ENCODE measurements at regions not wholly inside any gene's neighbourhood (a gene's known extent, or its start where the extent isn't known, plus 50 kb on each side); places are given as distances from the start of the nearest gene placed in this dataset.

- no peaks in the 10 kb centered on the region for H3K36me3 ChIP-seq
- DNase-seq (ENCODE audit: low spot score in 2 of 2) = no peak
- H3K4me3 ChIP-seq = no peak overlapping the region
- WGBS, 2 donors = 57 to 59% methylated on average over 6 of the region's 6 CpGs
- TF ChIP-seq, protein P1, sequence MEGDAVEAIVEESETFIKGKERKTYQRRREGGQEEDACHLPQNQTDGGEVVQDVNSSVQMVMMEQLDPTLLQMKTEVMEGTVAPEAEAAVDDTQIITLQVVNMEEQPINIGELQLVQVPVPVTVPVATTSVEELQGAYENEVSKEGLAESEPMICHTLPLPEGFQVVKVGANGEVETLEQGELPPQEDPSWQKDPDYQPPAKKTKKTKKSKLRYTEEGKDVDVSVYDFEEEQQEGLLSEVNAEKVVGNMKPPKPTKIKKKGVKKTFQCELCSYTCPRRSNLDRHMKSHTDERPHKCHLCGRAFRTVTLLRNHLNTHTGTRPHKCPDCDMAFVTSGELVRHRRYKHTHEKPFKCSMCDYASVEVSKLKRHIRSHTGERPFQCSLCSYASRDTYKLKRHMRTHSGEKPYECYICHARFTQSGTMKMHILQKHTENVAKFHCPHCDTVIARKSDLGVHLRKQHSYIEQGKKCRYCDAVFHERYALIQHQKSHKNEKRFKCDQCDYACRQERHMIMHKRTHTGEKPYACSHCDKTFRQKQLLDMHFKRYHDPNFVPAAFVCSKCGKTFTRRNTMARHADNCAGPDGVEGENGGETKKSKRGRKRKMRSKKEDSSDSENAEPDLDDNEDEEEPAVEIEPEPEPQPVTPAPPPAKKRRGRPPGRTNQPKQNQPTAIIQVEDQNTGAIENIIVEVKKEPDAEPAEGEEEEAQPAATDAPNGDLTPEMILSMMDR (IDR thresholded peaks at IDR 0.05) = no peak
- TF ChIP-seq POLR2A (IDR thresholded peaks at IDR 0.05) = no peak
- no peak for TF ChIP-seq EP300 (IDR thresholded peaks at IDR 0.05)
- no peaks in the 10 kb centered on the region for H3K4me1 ChIP-seq
- H3K27me3 ChIP-seq = no peaks in the 10 kb centered on the region
- no peaks in the 10 kb centered on the region for H3K9me3 ChIP-seq
- H3K27ac ChIP-seq = no peak overlapping the region
Observed at GRCh38 chr20:24305371-24305770, 164.1 kb upstream of the SYNDIG1 start.

DNA sequence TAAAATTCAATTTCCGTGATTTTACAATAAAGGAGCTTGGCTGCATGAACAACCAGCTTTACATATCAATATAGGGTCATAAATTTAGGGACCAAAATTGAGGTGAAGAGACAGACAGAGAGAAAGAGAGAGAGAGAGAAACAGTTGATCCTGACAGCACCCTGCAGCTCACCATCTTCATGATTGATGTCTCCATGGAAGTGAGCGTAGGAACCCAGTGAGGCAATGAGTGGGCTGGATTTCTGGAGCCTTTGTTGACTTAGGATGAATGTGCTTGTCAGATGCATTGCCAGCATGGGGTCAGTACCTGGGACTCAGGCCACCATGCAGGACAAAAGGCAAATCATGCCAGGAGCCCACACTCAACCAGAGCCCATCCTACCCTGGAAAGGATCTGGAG, 165.1 kb upstream of the SYNDIG1 start:
- no peaks in the 10 kb centered on the region for H3K9me3 ChIP-seq

DNA sequence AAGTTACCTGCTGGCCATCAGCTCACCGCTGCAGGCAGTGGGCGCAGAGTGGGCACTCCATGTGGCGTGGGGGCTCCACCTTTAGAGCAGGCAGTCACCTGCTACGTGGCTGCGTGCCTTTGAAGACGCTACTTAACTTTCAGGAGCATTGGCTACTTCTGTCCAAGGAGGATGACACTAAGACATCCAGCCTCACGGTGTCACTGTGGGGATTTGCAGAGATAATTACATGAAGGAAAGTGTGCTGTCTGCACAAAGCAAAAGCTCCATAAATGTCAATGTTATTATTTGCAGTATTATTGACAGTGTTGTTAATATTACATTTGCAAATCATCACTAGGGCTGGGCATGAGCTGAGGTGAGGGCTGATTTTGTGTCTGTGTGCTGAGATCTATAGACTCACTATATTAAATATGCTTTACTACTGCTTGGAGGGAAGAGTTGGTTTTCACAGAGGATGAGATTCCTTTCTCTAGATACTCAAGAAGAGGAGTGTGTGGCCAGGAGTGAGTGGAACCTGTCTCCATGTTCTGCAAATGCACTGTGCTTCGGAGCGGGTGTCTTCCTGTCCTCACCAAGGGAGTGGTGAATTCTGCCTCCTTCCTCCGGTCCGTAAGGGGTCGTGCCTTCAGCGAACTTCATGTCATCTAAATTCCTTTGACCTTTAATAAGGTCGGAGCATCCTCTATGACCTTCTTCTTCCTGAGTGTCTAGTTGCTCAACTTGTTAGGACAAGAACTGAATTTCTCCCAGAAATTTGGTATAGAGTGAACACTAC, 165.8 kb upstream of the SYNDIG1 start:
- Histone ChIP-seq H3K4me1 (no peaks in the 10 kb centered on the region), H3K27me3 (no peaks in the 10 kb centered on the region), H3K36me3 (no peaks in the 10 kb centered on the region), H3K27ac (no peak overlapping the region), H3K9me3 (no peaks in the 10 kb centered on the region), H3K4me3 (no peak overlapping the region)
- DNase-seq (ENCODE audit: low spot score in 2 of 2) = no peak
- TF ChIP-seq POLR2A (IDR thresholded peaks at IDR 0.05) = no peak
- no peak for TF ChIP-seq EP300 (IDR thresholded peaks at IDR 0.05)
- TF ChIP-seq, protein P1 (IDR thresholded peaks at IDR 0.05) = no peak
- 75 to 80% methylated on average over 14 of the region's 14 CpGs for WGBS, 2 donors

More for the DNA sequence above, 165.1 kb upstream of the SYNDIG1 start:
- Histone ChIP-seq H3K4me1 (no peaks in the 10 kb centered on the region), H3K36me3 (no peaks in the 10 kb centered on the region), H3K27me3 (no peaks in the 10 kb centered on the region), H3K4me3 (no peak overlapping the region), H3K27ac (no peak overlapping the region)
- TF ChIP-seq, protein P1 (IDR thresholded peaks at IDR 0.05) = no peak
- no peak for TF ChIP-seq EP300 (IDR thresholded peaks at IDR 0.05)
- no peak for TF ChIP-seq POLR2A (IDR thresholded peaks at IDR 0.05)
- 83 to 93% methylated on average over 2 of the region's 2 CpGs for WGBS, 2 donors
- DNase-seq (ENCODE audit: low spot score in 2 of 2) = no peak

DNA sequence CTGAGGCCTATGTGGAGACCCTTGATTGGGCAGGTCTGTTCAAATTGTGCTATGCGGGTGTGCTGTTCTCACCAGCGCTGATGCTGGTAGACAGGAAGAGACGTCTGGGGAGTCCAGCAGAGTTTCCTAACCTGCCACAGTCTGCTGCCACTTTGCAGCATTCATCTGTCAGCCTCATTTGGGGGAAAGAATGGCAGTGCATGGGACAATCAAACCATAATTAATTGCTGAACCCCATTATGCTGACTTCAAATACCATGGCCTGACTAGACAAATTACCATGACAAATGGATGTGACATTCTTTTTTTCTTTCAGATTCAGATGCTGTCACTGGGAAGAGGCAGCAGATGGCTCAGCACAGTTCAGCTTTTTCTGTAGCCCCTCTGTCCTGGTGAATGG, 171.4 kb upstream of the SYNDIG1 start:
- no peaks in the 10 kb centered on the region for H3K9me3 ChIP-seq
- no peak overlapping the region for H3K27ac ChIP-seq
- 55 to 66% methylated on average over 3 of the region's 3 CpGs for WGBS, 2 donors
- H3K4me1 ChIP-seq = no peaks in the 10 kb centered on the region
- H3K27me3 ChIP-seq = no peaks in the 10 kb centered on the region
- no peaks in the 10 kb centered on the region for H3K36me3 ChIP-seq
- DNase-seq (ENCODE audit: low spot score in 2 of 2) = no peak
- TF ChIP-seq EP300 (IDR thresholded peaks at IDR 0.05) = no peak
- TF ChIP-seq, protein P1 (IDR thresholded peaks at IDR 0.05) = no peak
- TF ChIP-seq POLR2A (IDR thresholded peaks at IDR 0.05) = no peak
- H3K4me3 ChIP-seq = no peak overlapping the region

DNA sequence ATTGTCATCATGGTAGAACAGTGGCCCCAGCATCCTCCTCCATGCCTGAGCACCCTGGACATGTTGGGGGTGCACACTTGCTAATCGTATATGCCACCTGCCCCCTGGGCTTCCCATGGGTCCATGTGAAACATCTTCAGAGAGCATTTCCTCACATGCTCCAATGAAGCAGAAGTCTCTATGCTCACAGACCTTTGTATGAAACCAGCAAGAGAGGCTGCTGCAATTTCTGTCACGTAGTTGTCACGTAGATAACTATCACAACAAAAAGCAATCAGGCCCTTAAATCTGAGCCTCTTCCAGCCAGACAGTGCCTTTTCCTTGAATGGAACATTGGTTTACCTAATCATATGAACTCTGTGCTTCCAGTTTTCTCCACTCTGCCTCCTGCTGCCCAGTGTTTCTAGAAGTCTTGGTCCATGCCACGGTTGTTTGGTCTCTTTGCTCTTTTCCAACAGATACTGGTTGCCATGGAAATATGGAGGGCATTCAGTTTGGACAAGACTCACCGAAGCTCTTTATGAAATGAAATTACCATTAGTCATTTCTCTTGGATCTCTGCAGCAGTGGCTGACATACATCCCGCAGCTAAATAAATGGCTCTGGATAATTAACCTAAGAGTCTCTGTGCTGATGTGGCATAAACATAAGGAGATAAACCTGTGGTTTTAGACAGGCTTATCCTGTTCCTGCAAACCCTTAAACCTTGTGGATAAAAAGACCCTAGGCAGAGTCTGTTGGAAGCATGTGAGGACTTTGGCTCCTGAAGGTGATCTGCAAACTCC, 172.8 kb upstream of the SYNDIG1 start:
- DNase-seq (ENCODE audit: low spot score in 2 of 2) = no peak
- TF ChIP-seq EP300 (IDR thresholded peaks at IDR 0.05) (no peak), POLR2A (IDR thresholded peaks at IDR 0.05) (no peak)
- TF ChIP-seq, protein P1 (IDR thresholded peaks at IDR 0.05) = no peak
- H3K9me3 ChIP-seq = no peaks in the 10 kb centered on the region

More for the DNA sequence above, 172.8 kb upstream of the SYNDIG1 start:
- 74 to 81% methylated on average over 6 of the region's 6 CpGs for WGBS, 2 donors
- H3K36me3 ChIP-seq = no peaks in the 10 kb centered on the region
- H3K4me1 ChIP-seq = no peaks in the 10 kb centered on the region
- no peak overlapping the region for H3K27ac ChIP-seq
- H3K4me3 ChIP-seq = no peak overlapping the region
- no peaks in the 10 kb centered on the region for H3K27me3 ChIP-seq

All from tibial nerve (tissue), 4 donors.